Breast epithelium (tissue), 3 donors: ENCODE measurements at regions not wholly inside any gene's neighbourhood (a gene's known extent, or its start where the extent isn't known, plus 50 kb on each side); places are given as distances from the start of the nearest gene placed in this dataset.

Experiments
- POLR2AphosphoS5 ChIP-seq, 3 donors: sonication (generic); formaldehyde crosslinking; IDR thresholded peaks; one replicate each; pipeline ENCODE4 v1.6.1; 2017; ENCODE audit warnings: antibody characterized with exemption in 3 of 3
- TF ChIP-seq, protein P1 (sequence below), 3 donors: fragments of 450-650 bp; IDR thresholded peaks; one replicate each; pipeline ENCODE4 v1.5.1; 2016 to 2017; ENCODE audit warnings: antibody characterized with exemption in 3 of 3, mild to moderate bottlenecking in 3 of 3, moderate library complexity in 3 of 3

DNA sequence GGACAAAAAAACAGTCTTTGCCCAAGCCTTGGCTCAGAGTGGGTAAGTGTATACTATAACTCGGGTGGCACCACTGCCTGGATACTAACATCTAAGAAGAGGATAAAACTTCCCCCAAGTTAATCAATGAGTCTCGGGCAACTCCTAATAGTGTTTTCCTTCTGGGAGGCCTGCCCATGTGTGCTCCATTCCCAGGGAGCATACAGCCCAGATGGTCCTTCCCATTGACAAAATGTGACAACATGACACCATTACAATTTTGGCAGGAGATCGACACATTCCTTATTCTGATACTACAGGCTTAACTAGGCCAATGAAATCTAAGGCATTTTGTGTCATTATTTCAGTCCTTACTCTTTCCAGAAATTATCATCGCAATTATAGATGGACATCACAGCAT is 52.7 kb upstream of the CRIM1 start:
- TF ChIP-seq, protein P1, sequence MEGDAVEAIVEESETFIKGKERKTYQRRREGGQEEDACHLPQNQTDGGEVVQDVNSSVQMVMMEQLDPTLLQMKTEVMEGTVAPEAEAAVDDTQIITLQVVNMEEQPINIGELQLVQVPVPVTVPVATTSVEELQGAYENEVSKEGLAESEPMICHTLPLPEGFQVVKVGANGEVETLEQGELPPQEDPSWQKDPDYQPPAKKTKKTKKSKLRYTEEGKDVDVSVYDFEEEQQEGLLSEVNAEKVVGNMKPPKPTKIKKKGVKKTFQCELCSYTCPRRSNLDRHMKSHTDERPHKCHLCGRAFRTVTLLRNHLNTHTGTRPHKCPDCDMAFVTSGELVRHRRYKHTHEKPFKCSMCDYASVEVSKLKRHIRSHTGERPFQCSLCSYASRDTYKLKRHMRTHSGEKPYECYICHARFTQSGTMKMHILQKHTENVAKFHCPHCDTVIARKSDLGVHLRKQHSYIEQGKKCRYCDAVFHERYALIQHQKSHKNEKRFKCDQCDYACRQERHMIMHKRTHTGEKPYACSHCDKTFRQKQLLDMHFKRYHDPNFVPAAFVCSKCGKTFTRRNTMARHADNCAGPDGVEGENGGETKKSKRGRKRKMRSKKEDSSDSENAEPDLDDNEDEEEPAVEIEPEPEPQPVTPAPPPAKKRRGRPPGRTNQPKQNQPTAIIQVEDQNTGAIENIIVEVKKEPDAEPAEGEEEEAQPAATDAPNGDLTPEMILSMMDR (IDR thresholded peaks at IDR 0.05), result no peak
- TF ChIP-seq POLR2AphosphoS5 (IDR thresholded peaks at IDR 0.05), result no peak
